GM18951 (cell line): ENCODE measurements at regions not wholly inside any gene's neighbourhood (a gene's known extent, or its start where the extent isn't known, plus 50 kb on each side); places are given as distances from the start of the nearest gene placed in this dataset.

ENCODE experiments used
- POLR2A ChIP-seq: IDR thresholded peaks from 4 replicates; pipeline ENCODE4 v1.6.1; 2011; ENCODE audit warnings: mild to moderate bottlenecking; ENCODE audit not compliant: insufficient read length, insufficient read depth; ENCODE audit errors: extremely low read depth
- in situ Hi-C: fragments of 300-500 bp; cut with MboI; formaldehyde crosslinking; loops from one replicate; pipeline ENCODE4 v1.12.0; 2022; ENCODE audit warnings: low sequenced_read_pairs, mixed read lengths, inconsistent platforms; ENCODE audit not compliant: unreplicated experiment

DNA sequence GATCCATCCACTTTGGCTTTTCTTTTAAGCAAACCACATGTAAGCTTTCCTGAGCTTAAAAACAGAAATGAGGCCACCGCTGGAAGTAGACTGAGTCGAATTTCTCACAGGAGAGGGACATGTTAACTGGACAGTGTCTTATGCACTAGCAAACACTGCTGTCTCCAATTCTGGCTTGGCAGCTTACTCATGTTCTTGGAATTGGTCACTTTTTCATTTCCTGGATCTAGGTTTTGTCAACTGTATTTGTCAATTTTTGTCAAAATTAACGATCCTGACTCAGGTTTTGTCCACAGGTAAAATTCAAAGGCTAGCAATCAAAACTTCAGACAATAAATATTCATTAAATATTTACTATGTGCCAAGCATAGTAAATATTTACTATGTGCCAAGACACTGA is 601.5 kb downstream of the RNF144B start:
- in situ Hi-C loops: no loop called here
- no peak for TF ChIP-seq POLR2A

DNA sequence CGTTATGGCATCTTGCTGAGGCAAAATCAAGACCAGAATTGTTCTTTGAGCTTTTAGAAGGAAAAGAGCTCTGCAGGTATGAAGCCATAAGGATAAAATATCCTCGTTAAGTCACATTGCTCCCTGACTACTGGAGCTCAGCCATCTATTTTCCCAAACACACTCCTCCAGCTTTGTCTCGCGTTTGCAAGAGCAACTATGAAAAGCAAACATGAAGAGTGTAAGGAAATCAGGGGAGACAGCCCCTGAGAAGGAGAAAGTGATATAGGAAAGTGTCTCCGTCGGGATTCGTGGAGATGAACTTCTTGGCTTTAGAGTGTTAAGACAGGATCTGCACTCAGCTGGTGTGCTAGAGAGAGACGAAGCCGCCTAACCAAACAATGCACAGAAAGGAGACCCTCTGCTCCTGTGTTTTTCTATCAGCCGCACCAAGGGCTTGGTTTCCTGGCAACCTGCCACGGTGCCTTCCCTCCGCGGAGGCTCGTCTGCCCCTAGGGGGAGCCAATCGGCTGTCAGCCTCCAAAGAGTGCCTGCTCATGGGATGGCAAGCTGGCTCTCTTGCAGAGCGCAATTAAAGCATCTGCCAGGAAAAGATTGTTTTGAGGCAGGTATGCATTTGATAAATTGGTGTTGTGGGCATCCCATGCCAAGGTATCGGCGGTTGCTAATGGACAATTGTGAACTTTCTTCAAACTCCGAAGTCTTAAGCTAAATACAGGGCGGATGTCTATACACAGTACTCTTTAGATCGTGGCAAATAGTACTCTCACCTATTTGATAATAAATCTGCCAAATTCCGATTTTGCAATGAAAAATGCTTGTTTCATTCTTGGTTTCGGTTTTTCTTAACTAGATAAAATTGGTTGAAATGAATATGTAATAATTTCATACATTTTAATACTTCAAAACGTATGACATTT is 603.2 kb downstream of the RNF144B start:
- no peak for TF ChIP-seq POLR2A
- in situ Hi-C loops: no loop called here

DNA sequence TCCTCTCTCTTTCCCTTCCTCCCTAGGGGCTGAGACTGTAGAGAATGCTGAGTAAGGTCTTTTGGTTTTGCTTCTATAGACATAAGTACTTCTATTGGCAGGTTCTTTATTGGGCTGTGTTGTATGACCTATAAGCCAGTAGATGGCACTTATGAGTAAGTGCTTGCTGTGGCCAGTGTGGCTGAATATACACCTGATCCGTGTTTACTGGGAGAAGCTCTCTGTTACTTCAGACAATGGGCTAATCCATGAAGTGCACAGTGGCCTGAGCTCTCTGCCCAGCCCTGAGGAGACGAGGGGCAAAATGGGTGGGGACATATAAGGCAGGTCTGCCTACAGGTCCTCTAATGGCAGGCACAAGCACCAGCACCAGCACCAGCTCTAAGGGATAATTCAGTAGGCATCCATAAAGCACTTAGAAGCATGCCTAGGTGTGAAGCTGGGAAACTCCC is 610.3 kb downstream of the RNF144B start:
- in situ Hi-C loops: no loop called here
- no peak for TF ChIP-seq POLR2A

DNA sequence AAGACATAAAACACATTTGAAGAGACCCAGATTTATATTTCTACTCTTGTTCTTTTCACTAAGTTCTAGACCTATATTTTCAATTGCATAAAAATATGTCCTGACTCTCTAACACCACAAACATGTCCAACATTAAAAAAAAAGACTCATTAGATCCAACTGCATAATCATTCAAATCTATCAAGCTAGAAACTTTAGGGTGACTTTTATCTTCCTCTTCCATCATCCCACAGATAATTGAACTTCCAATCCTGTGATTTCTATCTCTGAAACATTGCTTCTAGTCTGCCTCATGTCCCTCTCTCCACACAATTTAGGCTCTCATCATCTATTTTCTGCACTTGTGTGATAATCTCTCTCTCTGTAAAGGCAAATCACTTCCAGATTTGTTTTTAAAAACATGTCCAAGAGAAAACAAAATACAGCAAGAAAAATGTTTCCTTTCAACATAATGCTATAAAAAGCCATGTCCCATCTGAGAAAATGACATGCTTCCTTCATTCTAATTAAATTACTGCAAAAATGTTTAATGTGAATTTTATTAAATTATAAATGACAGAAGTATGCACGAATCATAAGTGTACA is 615.9 kb downstream of the RNF144B start:
- no peak for TF ChIP-seq POLR2A
- in situ Hi-C loops: loop anchor here (25.0 kb wide), 1 partner anchor 1034 kb away; no protein-coding TSS in a partner anchor

DNA sequence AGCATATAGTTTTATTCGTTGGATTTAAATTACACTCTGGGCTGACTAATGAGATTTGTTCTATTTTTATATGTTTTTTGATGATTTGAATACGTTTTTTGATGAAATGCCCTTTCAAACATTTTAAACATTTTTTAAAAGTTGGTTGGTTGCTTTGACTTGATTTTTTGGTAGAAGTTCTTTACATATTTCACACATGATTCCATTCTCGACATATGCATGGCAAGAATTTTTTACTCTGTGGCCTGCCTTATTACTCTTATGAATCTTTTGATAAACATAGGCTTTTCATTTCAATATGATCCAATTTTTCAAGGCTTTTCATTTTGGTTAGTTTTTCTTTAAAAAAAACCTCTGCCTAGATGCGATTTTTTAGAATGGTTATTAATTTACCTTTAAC is 617.0 kb downstream of the RNF144B start:
- in situ Hi-C loops: loop anchor here (25.0 kb wide), 1 partner anchor 1033 kb away; no protein-coding TSS in a partner anchor
- no peak for TF ChIP-seq POLR2A

DNA sequence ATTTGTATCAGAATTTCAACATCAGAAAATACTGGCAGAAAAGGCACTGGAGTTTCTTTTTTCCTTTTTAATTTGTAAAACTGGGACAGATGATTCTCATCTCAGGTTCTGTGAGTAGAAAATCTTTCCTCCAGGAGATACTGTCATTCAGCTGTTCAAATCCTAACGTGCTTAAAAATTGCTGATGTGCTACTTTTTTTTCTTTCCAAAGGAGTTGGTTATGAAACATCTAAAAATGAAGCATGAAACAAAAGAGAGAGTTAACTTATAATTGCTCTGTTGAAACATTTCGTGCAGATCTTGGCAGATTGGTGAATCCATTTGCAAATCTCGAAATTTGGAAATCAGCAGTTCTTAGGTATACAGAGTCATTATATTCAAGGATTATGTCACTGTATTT is 622.6 kb downstream of the RNF144B start:
- TF ChIP-seq POLR2A: no peak
- in situ Hi-C loops: loop anchor here (25.0 kb wide), 1 partner anchor 1028 kb away; no protein-coding TSS in a partner anchor

DNA sequence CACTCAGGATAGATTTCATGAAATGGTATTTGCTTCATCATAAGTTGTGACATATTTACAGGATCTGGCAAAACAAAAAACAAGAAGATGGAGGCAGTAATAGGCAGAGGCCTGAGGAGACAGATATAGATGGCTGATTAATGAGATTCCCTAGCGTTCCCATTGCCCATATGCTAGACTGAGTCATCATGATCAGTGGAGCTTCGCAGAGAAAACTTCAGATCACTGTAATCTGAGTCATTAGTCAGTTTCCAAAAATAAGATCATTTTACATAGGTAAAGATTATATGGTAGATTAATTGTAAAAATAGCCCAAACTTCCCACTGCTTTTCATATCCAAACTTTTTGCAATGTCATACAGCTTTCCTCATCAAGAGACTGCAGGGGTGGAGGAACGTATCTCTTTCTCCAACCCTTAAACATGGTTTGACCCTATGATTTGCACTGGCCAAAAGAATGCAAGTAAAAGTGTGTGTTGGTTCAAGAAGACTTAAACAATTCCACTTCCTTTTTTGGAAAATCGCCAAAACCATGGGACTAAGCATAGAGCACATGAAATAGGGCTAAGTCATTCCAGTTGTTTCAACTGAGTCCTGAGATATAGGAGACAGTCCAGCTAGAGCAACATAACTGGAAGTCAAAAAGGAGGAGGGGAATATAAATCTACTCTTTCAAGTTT is 626.0 kb downstream of the RNF144B start:
- in situ Hi-C loops: loop anchor here (25.0 kb wide), 1 partner anchor 1024 kb away; no protein-coding TSS in a partner anchor

DNA sequence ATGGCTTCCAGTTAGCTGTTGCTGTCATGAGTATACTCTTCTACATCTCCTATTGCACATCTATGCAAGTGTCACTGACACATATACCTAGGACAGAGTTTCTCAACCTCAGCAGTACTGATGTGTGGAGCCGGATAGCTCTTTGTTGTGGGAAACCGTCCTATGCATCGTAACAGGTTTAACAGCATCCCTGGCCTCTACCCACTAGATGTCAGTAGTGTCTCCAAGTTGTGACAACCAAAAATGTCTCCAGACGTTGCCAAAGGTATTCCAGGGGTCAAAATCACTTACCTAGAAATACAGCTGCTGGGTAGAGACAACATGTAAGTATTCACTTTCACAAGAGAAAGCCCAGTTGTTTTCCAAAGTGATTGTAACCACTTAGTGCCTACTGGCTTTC is 637.6 kb downstream of the RNF144B start:
- no peak for TF ChIP-seq POLR2A
- in situ Hi-C loops: loop anchor here (25.0 kb wide), 1 partner anchor 1013 kb away; no protein-coding TSS in a partner anchor

More for the DNA sequence above, 626.0 kb downstream of the RNF144B start:
- no peak for TF ChIP-seq POLR2A

DNA sequence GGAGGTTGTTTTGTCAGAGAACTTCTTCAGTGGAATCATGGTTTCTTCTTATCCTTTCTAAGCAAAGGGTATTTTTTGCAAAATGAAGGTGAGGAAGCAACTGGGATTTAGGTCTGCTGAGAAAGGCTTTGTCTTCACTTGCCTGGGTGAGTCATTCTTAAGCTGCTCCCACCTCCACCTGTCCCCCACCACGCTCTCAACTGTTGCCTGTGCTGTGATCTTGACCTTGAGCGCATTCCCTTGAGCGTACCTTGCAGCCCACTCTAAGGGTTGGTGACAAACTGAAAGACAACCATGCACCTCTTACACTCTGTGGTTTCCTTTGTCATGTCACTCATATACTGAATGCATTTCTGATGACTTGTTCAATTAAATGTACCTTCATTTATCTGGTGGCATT is 641.1 kb downstream of the RNF144B start:
- TF ChIP-seq POLR2A: no peak
- in situ Hi-C loops: no loop called here

DNA sequence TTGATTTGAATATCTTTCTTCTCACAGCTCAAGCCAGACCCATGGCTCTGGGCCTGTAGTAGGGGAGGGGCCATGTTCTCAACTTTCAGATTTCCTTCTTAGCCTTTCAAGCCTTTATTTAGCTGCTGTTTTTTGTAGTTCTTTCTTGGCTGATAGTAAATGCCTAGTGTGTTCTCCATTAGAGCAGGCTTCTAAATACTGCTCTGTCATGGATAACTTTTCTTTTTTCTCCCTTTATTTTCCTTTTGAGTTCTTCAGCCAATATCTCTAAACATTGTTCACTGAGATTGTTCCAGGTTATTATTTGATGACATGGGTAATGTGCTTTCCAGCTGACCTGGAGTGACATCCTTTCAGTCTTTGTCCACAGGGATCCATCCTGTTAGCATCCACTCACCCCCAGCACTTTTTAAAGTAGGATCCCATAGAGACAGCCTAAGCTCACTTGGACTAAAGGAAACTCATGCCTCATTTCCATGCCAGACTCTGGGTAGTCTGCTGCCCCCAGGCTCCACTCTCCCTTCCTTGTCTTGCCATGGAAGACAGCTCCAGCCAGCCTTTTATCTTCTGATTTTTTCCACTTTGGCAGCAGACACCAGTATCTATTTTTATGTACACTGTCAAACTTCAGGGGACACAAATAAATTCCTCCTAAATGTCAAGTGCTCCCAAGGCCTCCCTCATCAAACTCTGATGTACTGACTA is 645.6 kb downstream of the RNF144B start:
- no peak for TF ChIP-seq POLR2A
- in situ Hi-C loops: no loop called here

DNA sequence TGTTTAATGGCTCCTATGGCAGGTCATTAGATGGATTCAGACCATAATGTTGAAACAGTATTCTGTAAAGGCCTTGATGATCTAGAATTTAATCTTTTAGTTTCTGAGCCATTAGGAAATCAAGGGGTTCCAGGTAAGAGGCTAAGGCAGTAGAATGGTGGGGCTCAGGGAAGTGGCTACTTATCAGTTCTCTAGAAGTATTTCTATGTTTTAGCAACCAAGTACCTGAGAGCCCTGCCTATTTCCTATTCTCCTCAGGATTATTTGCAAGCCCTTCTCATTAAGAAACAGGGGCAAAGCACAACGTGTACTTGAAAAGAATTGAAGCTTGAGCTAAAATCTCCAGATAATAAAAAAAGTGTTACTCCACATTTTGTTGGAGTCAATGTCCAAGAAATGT is 646.5 kb downstream of the RNF144B start:
- in situ Hi-C loops: no loop called here
- TF ChIP-seq POLR2A: no peak

DNA sequence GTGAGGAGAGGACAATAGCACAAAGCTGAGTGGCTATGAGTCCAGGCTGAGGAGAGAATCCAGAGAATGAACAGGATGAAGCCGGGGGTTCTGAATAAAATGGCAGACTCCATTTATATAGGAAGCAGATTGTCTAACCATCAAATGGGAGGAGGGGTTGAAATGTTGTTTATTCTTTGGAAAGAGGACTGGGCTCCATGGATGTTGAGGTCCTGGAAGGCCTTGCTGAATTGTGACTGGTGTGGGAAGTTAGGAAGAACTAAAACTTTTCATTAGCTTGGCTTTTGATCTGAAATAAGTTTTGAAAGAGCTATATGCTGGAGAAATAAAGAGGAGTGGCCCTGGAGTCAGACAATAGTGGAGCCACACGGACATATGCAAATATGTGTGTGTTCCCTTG is 647.8 kb downstream of the RNF144B start:
- in situ Hi-C loops: no loop called here
- TF ChIP-seq POLR2A: no peak

DNA sequence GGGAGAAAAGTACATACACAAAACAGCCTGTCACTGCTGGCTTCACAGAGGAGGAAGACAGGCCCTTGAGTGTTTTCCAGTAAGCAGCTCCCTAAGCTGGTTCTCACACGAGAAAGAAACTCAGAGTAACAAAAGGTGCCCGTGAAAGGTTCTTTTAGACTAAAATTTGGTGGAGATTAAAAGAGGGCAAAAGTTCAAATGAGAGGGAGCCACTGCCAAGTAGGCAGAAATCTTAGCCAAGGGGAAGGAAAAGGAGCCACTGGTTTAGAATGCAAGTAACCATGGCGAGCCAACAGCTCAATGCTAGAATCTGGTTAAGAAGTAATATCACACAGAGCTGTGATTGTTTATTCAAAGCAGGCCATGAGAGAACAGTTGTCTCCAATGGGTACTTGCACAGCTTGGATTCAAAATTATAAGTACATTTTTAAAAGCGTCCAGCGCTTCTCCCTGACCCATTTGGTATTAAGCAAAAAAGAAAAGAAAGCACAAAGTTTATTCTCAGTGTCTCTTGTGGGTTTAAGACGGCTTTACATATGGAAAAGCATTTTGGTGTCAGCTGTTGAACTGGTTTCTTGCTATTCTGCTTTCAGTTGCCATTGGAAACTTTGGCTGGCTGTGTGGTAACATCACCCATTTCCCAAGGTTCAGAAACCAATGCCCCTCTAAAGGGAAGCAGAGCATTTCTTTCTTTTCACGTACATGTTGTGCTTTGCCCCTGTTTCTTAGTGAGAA is 648.5 kb downstream of the RNF144B start:
- TF ChIP-seq POLR2A: no peak

More for the DNA sequence above, 648.5 kb downstream of the RNF144B start:
- in situ Hi-C loops: no loop called here
